HCT116 (cell line): ENCODE measurements at regions not wholly inside any gene's neighbourhood (a gene's known extent, or its start where the extent isn't known, plus 50 kb on each side); places are given as distances from the start of the nearest gene placed in this dataset.

Source experiments
- ATAC-seq: fragments of 200-7000 bp; cut with Tn5 transposase; 2 replicates; pipeline ENCODE4 v1.9.1; 2020; ENCODE audit warnings: mild to moderate bottlenecking, moderate library complexity
- BruUV-seq: library from RNA; stranded (reverse); fragments of 400-500 nt; replicated peaks from 2 replicates; lab custom pipeline; 2021; lab: Mats Ljungman, UMichigan
- CTCF ChIA-PET: fragments of 300-600 bp; sonication (Branson Sonifier 250); formaldehyde crosslinking; loops from one replicate; lab custom pipeline; 2021; ENCODE audit warnings: antibody characterized with exemption; lab: Charles Lee
- POLR2A ChIA-PET: fragments of 300-600, 350-600 bp; sonication (Branson Sonifier 250); formaldehyde crosslinking; loops from one replicate; lab custom pipeline; 2021; ENCODE audit warnings: antibody characterized with exemption; lab: Charles Lee
- RAD21 ChIA-PET, 2 experiments: fragments of 300-600 bp; sonication (Branson Sonifier 250); formaldehyde crosslinking; loops; one replicate each; lab custom pipeline; 2023; ENCODE audit warnings: low total read pairs in 2 of 2; ENCODE audit not compliant: uncharacterized antibody in 2 of 2, unreplicated experiment in 2 of 2, low non-redundant PET in 1 of 2; lab: Charles Lee
- DNase-seq: peaks from one replicate; pipeline ENCODE4 v3.0.0-alpha.2; 2010; ENCODE audit warnings: low read depth, low spot score
- H2AFZ ChIP-seq: fragments of 200-600 bp; shearing (Covaris generic), sonication (generic); 2 replicates; pipeline ENCODE4 v1.6.1; 2017; ENCODE audit warnings: low read depth, mixed run types, mixed read lengths, antibody characterized with exemption, low read length; ENCODE audit not compliant: poor library complexity, severe bottlenecking
- H3K27ac ChIP-seq: 2 replicates; pipeline ENCODE4 v1.5.1; 2012; ENCODE audit warnings: low read depth, low read length
- H3K27me3 ChIP-seq: fragments of 200-600 bp; sonication (generic); 2 replicates; pipeline ENCODE4 v1.6.1; 2016; ENCODE audit warnings: mixed run types, low read length, mixed read lengths; ENCODE audit not compliant: insufficient read depth
- H3K36me3 ChIP-seq, 2 experiments: fragments of 200-500 bp in 1 of 2; fragments of 200-600 bp in 1 of 2; sonication (Bioruptor generic) in 1 of 2; sonication (generic) in 1 of 2; 2 replicates each; pipeline versions ENCODE4 v1.5.1 to v1.6.1; 2014 to 2016; ENCODE audit warnings: low read length in 2 of 2, inconsistent platforms in 1 of 2, mixed read lengths in 1 of 2, mixed run types in 1 of 2; ENCODE audit not compliant: insufficient read depth in 2 of 2, control insufficient read depth in 1 of 2
- H3K4me1 ChIP-seq, 2 experiments: fragments of 200-600 bp in 1 of 2; sonication (generic) in 1 of 2; 2 replicates each; pipeline versions ENCODE4 v1.5.1 to v1.6.1; 2012 to 2017; ENCODE audit warnings: low read length in 2 of 2, inconsistent platforms in 1 of 2, mild to moderate bottlenecking in 1 of 2, mixed read lengths in 1 of 2, mixed run types in 1 of 2, moderate library complexity in 1 of 2; ENCODE audit not compliant: insufficient read depth in 2 of 2, control insufficient read depth in 1 of 2
- H3K4me2 ChIP-seq: fragments of 200-600 bp; sonication (generic); 2 replicates; pipeline ENCODE4 v1.6.1; 2017; ENCODE audit warnings: mixed run types, low read length, mixed read lengths
- H3K4me3 ChIP-seq, 2 experiments: fragments of 200-600 bp in 1 of 2; sonication (generic) in 1 of 2; replicated peaks in 1 of 2; 2 replicates each; pipeline ENCODE4 v1.5.1; 2011 to 2016; ENCODE audit warnings: low read length in 2 of 2, control low read depth in 1 of 2, low read depth in 1 of 2, mild to moderate bottlenecking in 1 of 2, mixed read lengths in 1 of 2, mixed run types in 1 of 2
- H3K79me2 ChIP-seq: fragments of 200-600 bp; sonication (generic); 2 replicates; pipeline ENCODE4 v1.6.1; 2017; ENCODE audit warnings: mild to moderate bottlenecking, mixed run types, low read length, moderate library complexity, mixed read lengths; ENCODE audit not compliant: insufficient read depth
- H3K9ac ChIP-seq: fragments of 200-600 bp; sonication (generic); 2 replicates; pipeline ENCODE4 v1.6.1; 2016; ENCODE audit warnings: low read length, mixed read lengths
- H3K9me2 ChIP-seq: fragments of 200-600 bp; sonication (generic), shearing (Covaris generic); 2 replicates; pipeline ENCODE4 v1.6.1; 2017; ENCODE audit warnings: mixed run types, mild to moderate bottlenecking, moderate library complexity; ENCODE audit not compliant: insufficient read depth
- H3K9me3 ChIP-seq, 2 experiments: fragments of 200-500 bp in 1 of 2; fragments of 200-600 bp in 1 of 2; sonication (Bioruptor generic) in 1 of 2; sonication (generic) in 1 of 2; 2 replicates each; pipeline ENCODE4 v1.6.1; 2014 to 2017; ENCODE audit warnings: low read length in 2 of 2, mixed read lengths in 2 of 2, inconsistent platforms in 1 of 2, low read depth in 1 of 2, mild to moderate bottlenecking in 1 of 2, mixed run types in 1 of 2, moderate library complexity in 1 of 2; ENCODE audit not compliant: control insufficient read depth in 1 of 2, insufficient read depth in 1 of 2
- H4K20me1 ChIP-seq: fragments of 200-600 bp; sonication (generic), shearing (Covaris generic); 2 replicates; pipeline ENCODE4 v1.6.1; 2017; ENCODE audit warnings: mixed run types, mild to moderate bottlenecking, moderate library complexity; ENCODE audit not compliant: insufficient read depth
- ATF3 ChIP-seq: IDR thresholded peaks from 2 replicates; pipeline ENCODE4 v1.6.1; 2012
- ELF1 ChIP-seq: IDR thresholded peaks from 2 replicates; pipeline ENCODE4 v1.6.1; 2012; ENCODE audit warnings: low read depth, borderline replicate concordance
- EZH2 ChIP-seq: fragments of 200-600 bp; sonication (generic); IDR thresholded peaks from 2 replicates; pipeline ENCODE4 v1.6.1; 2017; ENCODE audit warnings: antibody characterized with exemption, mixed run types
- EZH2phosphoT487 ChIP-seq: fragments of 200-600 bp; IDR thresholded peaks from 2 replicates; pipeline ENCODE4 v1.6.1; 2018; ENCODE audit warnings: antibody characterized with exemption, borderline replicate concordance
- MAX ChIP-seq: IDR thresholded peaks from 2 replicates; pipeline ENCODE4 v1.6.1; 2012
- POLR2A ChIP-seq: IDR thresholded peaks from 2 replicates; pipeline ENCODE4 v1.7.0; 2011; ENCODE audit warnings: borderline replicate concordance; ENCODE audit not compliant: insufficient read depth, insufficient read length; ENCODE audit errors: extremely low read depth
- TCF7L2 ChIP-seq: IDR thresholded peaks from 2 replicates; pipeline ENCODE4 v1.7.0; 2011; ENCODE audit warnings: borderline replicate concordance, inconsistent platforms; ENCODE audit not compliant: insufficient read depth, insufficient read length; ENCODE audit errors: extremely low read depth
- ZBTB33 ChIP-seq: IDR thresholded peaks from 2 replicates; pipeline ENCODE4 v1.6.1; 2011; ENCODE audit warnings: mild to moderate bottlenecking, low read length, moderate library complexity; ENCODE audit not compliant: insufficient replicate concordance; ENCODE audit errors: extremely low read depth
- intact Hi-C: fragments of 100-400 bp; cut with micrococcal nuclease; formaldehyde crosslinking; loops from 2 replicates; pipeline ENCODE4 v1.10.0; 2022

- Histone ChIP-seq H3K4me3 (no peak overlapping the region), H3K36me3 (no peaks in the 10 kb centered on the region), H3K27me3 (no peaks in the 10 kb centered on the region), H3K4me2 (no peak overlapping the region), H3K9me3 (peaks cover 6 to 22% of the 10 kb centered on the region in 2 experiments; a peak in 2 of 4 replicates), H2AFZ (no peak overlapping the region), H4K20me1 (no peaks in the 10 kb centered on the region), H3K9me2 (no peaks in the 10 kb centered on the region), H3K9ac (no peak overlapping the region), H3K79me2 (no peaks in the 10 kb centered on the region), H3K4me1 (no peaks in the 10 kb centered on the region), H3K27ac (no peak overlapping the region)
- BruUV-seq = no TSS peak
- RAD21 ChIA-PET = no interaction called here
- ATAC-seq = no peak
- DNase-seq = no peak
- intact Hi-C loops = no loop called here
- TF ChIP-seq POLR2A (no peak), MAX (no peak), EZH2 (no peak), ELF1 (no peak), ZBTB33 (no peak), EZH2phosphoT487 (no peak), TCF7L2 (no peak), ATF3 (no peak)
- CTCF ChIA-PET = no interaction called here
- POLR2A ChIA-PET = no interaction called here
These were observed 158.3 kb downstream of the BMP2 start for GRCh38 chr20:6925744-6926278.
